Prostate gland (tissue), 2 donors: ENCODE measurements at regions not wholly inside any gene's neighbourhood (a gene's known extent, or its start where the extent isn't known, plus 50 kb on each side); places are given as distances from the start of the nearest gene placed in this dataset.
"Not testable (repeated sequence)": the region's sequence is repeated elsewhere in the genome, so short reads cannot be mapped to it uniquely, and the experiment has no call there.

Experiments used
- DNase-seq: peaks from one replicate; pipeline ENCODE4 v3.0.0-alpha.2; 2019; ENCODE audit warnings: low spot score
- H3K27ac ChIP-seq, 2 donors: fragments of 200-600 bp; sonication (generic); 2 replicates each; pipeline ENCODE4 v1.5.1; 2017 to 2019
- H3K27me3 ChIP-seq: fragments of 200-600 bp; sonication (generic); replicated peaks from 2 replicates; pipeline ENCODE4 v1.5.1; 2019; ENCODE audit not compliant: insufficient read depth
- H3K36me3 ChIP-seq, 2 donors: fragments of 200-600 bp; sonication (generic); 1 replicate in 1 of 2; 2 replicates in 1 of 2; pipeline versions ENCODE4 v1.5.1 to v1.8.1; 2017 to 2019
- H3K4me1 ChIP-seq: fragments of 200-600 bp; sonication (generic); replicated peaks from 2 replicates; pipeline ENCODE4 v1.5.1; 2019
- H3K4me3 ChIP-seq, 2 donors: fragments of 200-600 bp; sonication (generic); 2 replicates each; pipeline ENCODE4 v1.5.1; 2017 to 2019
- H3K9me3 ChIP-seq: fragments of 200-600 bp; sonication (generic); 2 replicates; pipeline ENCODE4 v1.5.1; 2017
- POLR2A ChIP-seq: fragments of 450-650 bp; IDR thresholded peaks from one replicate; pipeline ENCODE4 v1.6.1; 2016; ENCODE audit warnings: antibody characterized with exemption, mild to moderate bottlenecking
- POLR2AphosphoS5 ChIP-seq: sonication (generic); formaldehyde crosslinking; IDR thresholded peaks from one replicate; pipeline ENCODE4 v1.6.1; 2017; ENCODE audit warnings: antibody characterized with exemption
- WGBS: methylation state at CpG from one replicate; pipeline ENCODE4 v1.1.5; 2018; 5-methylcytosine and 5-hydroxymethylcytosine counted together
- intact Hi-C: fragments of 100-400 bp; cut with DNase I; formaldehyde crosslinking; loops from one replicate; pipeline ENCODE4 v1.14.2; 2022
- TF ChIP-seq, protein P1 (sequence below), 4 experiments: fragments of 200-600 bp in 2 of 4; fragments of 450-650 bp in 2 of 4; sonication (generic) in 2 of 4; IDR thresholded peaks; 1 replicate in 3 of 4; 2 replicates in 1 of 4; pipeline ENCODE4 v1.5.1; 2016 to 2019; ENCODE audit warnings: antibody characterized with exemption in 4 of 4, mild to moderate bottlenecking in 2 of 4, moderate library complexity in 2 of 4

- no peak overlapping the region for H3K4me3 ChIP-seq
- intact Hi-C loops = no loop called here
- no peaks in the 10 kb centered on the region for H3K4me1 ChIP-seq
- no peak for DNase-seq
- H3K36me3 ChIP-seq = no peaks in the 10 kb centered on the region
- H3K27ac ChIP-seq = no peak overlapping the region
- TF ChIP-seq, protein P1, sequence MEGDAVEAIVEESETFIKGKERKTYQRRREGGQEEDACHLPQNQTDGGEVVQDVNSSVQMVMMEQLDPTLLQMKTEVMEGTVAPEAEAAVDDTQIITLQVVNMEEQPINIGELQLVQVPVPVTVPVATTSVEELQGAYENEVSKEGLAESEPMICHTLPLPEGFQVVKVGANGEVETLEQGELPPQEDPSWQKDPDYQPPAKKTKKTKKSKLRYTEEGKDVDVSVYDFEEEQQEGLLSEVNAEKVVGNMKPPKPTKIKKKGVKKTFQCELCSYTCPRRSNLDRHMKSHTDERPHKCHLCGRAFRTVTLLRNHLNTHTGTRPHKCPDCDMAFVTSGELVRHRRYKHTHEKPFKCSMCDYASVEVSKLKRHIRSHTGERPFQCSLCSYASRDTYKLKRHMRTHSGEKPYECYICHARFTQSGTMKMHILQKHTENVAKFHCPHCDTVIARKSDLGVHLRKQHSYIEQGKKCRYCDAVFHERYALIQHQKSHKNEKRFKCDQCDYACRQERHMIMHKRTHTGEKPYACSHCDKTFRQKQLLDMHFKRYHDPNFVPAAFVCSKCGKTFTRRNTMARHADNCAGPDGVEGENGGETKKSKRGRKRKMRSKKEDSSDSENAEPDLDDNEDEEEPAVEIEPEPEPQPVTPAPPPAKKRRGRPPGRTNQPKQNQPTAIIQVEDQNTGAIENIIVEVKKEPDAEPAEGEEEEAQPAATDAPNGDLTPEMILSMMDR (IDR thresholded peaks at IDR 0.05) = no peak
- TF ChIP-seq POLR2A (no peak), POLR2AphosphoS5 (no peak)
- no peaks in the 10 kb centered on the region for H3K27me3 ChIP-seq
- H3K9me3 ChIP-seq = no peaks in the 10 kb centered on the region
- WGBS = 86% methylated on average over 2 of the region's 2 CpGs
These were observed 579.4 kb upstream of the PRR20A start for GRCh38 chr13:56561327-56561726.

GRCh38 chr13:56563663-56564062 lies 577.1 kb upstream of the PRR20A start:
- Histone ChIP-seq H3K9me3 (no peaks in the 10 kb centered on the region), H3K4me1 (no peaks in the 10 kb centered on the region), H3K27me3 (no peaks in the 10 kb centered on the region), H3K27ac (no peak overlapping the region), H3K4me3 (no peak overlapping the region), H3K36me3 (no peaks in the 10 kb centered on the region)
- no peak for DNase-seq
- TF ChIP-seq POLR2A = no peak
- TF ChIP-seq, protein P1 (IDR thresholded peaks at IDR 0.05) = no peak
- TF ChIP-seq POLR2AphosphoS5 = no peak
- intact Hi-C loops = no loop called here
- WGBS = 75% methylated on average over 4 of the region's 4 CpGs

DNA sequence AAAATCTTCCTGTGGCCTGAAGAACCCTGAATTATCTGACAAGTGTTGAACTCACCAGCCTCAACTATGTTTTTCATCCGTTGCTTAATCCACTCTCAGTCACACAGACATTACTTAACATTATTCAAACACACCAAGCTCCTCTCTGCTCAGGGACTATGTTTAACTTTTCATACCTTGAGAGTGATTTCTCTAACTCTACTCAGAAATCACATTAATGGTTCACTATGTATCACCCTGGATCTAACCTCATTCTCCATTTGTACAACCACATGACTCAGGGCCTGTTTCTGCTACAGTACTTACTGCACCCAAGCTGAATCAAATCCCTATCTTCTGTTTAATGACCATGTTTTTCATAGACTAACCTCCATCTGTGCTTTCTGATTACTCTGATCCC lies 553.7 kb upstream of the PRR20A start:
- Histone ChIP-seq H3K9me3 (no peaks in the 10 kb centered on the region), H3K27me3 (no peaks in the 10 kb centered on the region), H3K4me1 (no peaks in the 10 kb centered on the region), H3K4me3 (no peak overlapping the region), H3K36me3 (no peaks in the 10 kb centered on the region), H3K27ac (no peak overlapping the region)
- intact Hi-C loops = no loop called here
- DNase-seq = no peak
- 86% methylated on average over 1 of the region's 1 CpG for WGBS
- TF ChIP-seq, protein P1 (IDR thresholded peaks at IDR 0.05) = no peak
- TF ChIP-seq POLR2AphosphoS5 (no peak), POLR2A (no peak)

DNA sequence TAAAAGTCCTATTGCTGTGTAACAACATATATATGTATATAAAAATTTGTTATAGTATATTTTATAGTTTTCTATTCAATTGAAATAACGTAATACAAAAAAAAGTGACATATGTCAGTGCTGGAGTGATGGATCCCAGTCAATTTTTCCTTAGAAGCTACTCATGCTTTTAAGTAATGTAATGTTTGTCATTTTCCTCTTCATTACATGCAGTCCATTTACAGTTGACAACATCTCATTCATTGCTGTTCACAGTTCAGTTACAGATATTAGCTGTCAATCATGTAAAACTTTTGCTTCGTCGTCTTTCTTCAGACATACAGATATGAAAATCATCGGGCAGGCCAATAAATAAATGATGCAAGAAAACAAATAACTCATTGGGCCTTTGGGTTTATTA lies 525.1 kb upstream of the PRR20A start:
- TF ChIP-seq, protein P1 (IDR thresholded peaks at IDR 0.05) = no peak
- TF ChIP-seq POLR2AphosphoS5 = no peak
- Histone ChIP-seq H3K4me1 (no peaks in the 10 kb centered on the region), H3K9me3 (no peaks in the 10 kb centered on the region), H3K36me3 (no peaks in the 10 kb centered on the region), H3K27ac (no peak overlapping the region), H3K27me3 (no peaks in the 10 kb centered on the region), H3K4me3 (no peak overlapping the region)
- intact Hi-C loops = no loop called here
- no peak for DNase-seq
- 84% methylated on average over 4 of the region's 4 CpGs for WGBS

DNA sequence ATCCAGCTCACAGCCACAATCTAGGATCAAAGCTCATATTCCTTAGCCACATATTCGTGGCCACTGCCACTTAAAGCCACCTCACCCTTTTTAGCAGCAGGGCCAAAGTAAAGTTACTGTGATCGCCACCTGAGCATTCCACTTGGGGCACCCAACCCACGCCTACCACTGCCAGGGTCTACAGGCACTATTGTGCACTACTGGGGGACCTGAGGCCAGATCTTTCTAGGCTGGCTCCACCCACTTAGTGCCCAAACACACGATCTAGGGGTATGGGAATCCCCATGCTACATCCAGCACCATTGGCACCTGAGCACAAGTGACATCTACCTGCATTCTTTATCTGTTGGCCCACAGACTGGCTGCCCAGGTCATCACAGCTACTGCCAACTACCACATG lies 517.9 kb upstream of the PRR20A start:
- Histone ChIP-seq H3K4me1 (no peaks in the 10 kb centered on the region), H3K36me3 (no peaks in the 10 kb centered on the region), H3K9me3 (no peaks in the 10 kb centered on the region), H3K4me3 (no peak overlapping the region), H3K27ac (no peak overlapping the region), H3K27me3 (no peaks in the 10 kb centered on the region)
- TF ChIP-seq, protein P1 (IDR thresholded peaks at IDR 0.05) = no peak
- TF ChIP-seq POLR2A (no peak), POLR2AphosphoS5 (no peak)
- no peak for DNase-seq
- intact Hi-C loops = no loop called here
- WGBS = 87% methylated on average over 4 of the region's 4 CpGs

- WGBS = 87% methylated on average over 6 of the region's 6 CpGs
- H3K4me3 ChIP-seq = not testable (repeated sequence)
These were observed 511.8 kb upstream of the PRR20A start for GRCh38 chr13:56628886-56629285.

DNA sequence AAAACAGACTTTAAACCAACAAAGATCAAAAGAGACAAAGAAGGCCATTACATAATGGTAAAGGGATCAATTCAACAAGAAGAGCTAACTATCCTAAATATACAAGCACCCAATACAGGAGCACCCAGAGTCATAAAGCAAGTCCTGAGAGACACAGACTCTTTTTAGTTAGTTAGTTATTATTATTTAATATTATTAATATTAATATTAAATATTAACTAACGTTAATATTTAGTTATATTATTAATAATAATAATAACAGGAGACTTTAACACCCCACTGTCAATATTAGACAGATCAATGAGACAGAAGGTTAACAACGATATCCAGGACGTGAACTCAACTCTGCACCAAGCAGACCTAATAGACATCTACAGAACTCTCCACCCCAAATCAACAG lies 509.7 kb upstream of the PRR20A start:
- H3K27me3 ChIP-seq, H3K9me3 ChIP-seq, intact Hi-C loops, H3K4me3 ChIP-seq, DNase-seq, H3K27ac ChIP-seq, H3K36me3 ChIP-seq, H3K4me1 ChIP-seq: not testable (repeated sequence)
- 91% methylated on average over 3 of the region's 3 CpGs for WGBS

More at GRCh38 chr13:56628886-56629285, 511.8 kb upstream of the PRR20A start:
- H3K4me1 ChIP-seq, H3K27ac ChIP-seq, H3K36me3 ChIP-seq, H3K27me3 ChIP-seq, intact Hi-C loops, H3K9me3 ChIP-seq, DNase-seq: not testable (repeated sequence)
